SK-N-SH (cell line): ENCODE measurements at regions not wholly inside any gene's neighbourhood (a gene's known extent, or its start where the extent isn't known, plus 50 kb on each side); places are given as distances from the start of the nearest gene placed in this dataset.

ENCODE experiments used
- CTCF ChIA-PET: fragments of 300-600, 350-600 bp; formaldehyde crosslinking; extraction: SDS; loops from one replicate; lab custom pipeline; 2021; lab: Yijun Ruan, JAX
- POLR2A ChIA-PET: fragments of 350-600 bp; sonication (Branson Sonifier 250); formaldehyde crosslinking; extraction: SDS; loops from one replicate; lab custom pipeline; 2020; ENCODE audit warnings: antibody characterized with exemption, inconsistent platforms; lab: Yijun Ruan, JAX
- DNase-seq: peaks from one replicate; pipeline ENCODE4 v3.0.0; 2012
- H2AFZ ChIP-seq: fragments of 200-600 bp; sonication (generic); 2 replicates; pipeline ENCODE4 v1.8.1; 2016; ENCODE audit warnings: antibody characterized with exemption, mild to moderate bottlenecking, low read depth
- H3F3A ChIP-seq: fragments of 200-600 bp; sonication (generic); replicated peaks from 2 replicates; pipeline ENCODE3; 2016; ENCODE audit warnings: antibody characterized with exemption, mild to moderate bottlenecking; ENCODE audit not compliant: insufficient read depth
- H3K27ac ChIP-seq, 2 experiments: fragments of 200-500 bp in 1 of 2; fragments of 200-600 bp in 1 of 2; sonication (Bioruptor generic) in 1 of 2; sonication (generic), shearing (Covaris generic) in 1 of 2; 2 replicates each; pipeline versions ENCODE4 v1.5.1 to v1.6.1; 2014 to 2016; ENCODE audit warnings: low read depth in 2 of 2, inconsistent platforms in 1 of 2, low read length in 1 of 2, mild to moderate bottlenecking in 1 of 2, mixed read lengths in 1 of 2
- H3K27me3 ChIP-seq: fragments of 200-600 bp; sonication (generic), shearing (Covaris generic); 2 replicates; pipeline ENCODE4 v1.6.1; 2016; ENCODE audit warnings: mixed run types; ENCODE audit not compliant: insufficient read depth
- H3K36me3 ChIP-seq, 2 experiments: fragments of 200-500 bp in 1 of 2; fragments of 200-600 bp in 1 of 2; sonication (Bioruptor generic) in 1 of 2; sonication (generic) in 1 of 2; replicated peaks in 1 of 2; 2 replicates each; pipeline versions ENCODE3 to v1.5.1; 2014 to 2016; ENCODE audit warnings: low read length in 1 of 2, mild to moderate bottlenecking in 1 of 2; ENCODE audit not compliant: insufficient read depth in 2 of 2, control insufficient read depth in 1 of 2
- H3K4me1 ChIP-seq, 2 experiments: fragments of 200-500 bp in 1 of 2; fragments of 200-600 bp in 1 of 2; sonication (Bioruptor generic) in 1 of 2; sonication (generic), shearing (Covaris generic) in 1 of 2; 2 replicates each; pipeline versions ENCODE4 v1.5.1 to v1.6.1; 2014 to 2016; ENCODE audit warnings: low read depth in 1 of 2, low read length in 1 of 2, mixed run types in 1 of 2; ENCODE audit not compliant: insufficient read depth in 2 of 2, control insufficient read depth in 1 of 2
- H3K4me2 ChIP-seq: fragments of 200-600 bp; sonication (generic), shearing (Covaris generic); 2 replicates; pipeline ENCODE4 v1.6.1; 2017; ENCODE audit warnings: mixed run types
- H3K4me3 ChIP-seq, 2 experiments: fragments of 200-500 bp in 1 of 2; fragments of 200-600 bp in 1 of 2; sonication (Bioruptor generic) in 1 of 2; sonication (generic), shearing (Covaris generic) in 1 of 2; 2 replicates each; pipeline versions ENCODE4 v1.5.1 to v1.8.1; 2014 to 2016; ENCODE audit warnings: low read depth in 2 of 2, inconsistent platforms in 1 of 2, low read length in 1 of 2, mild to moderate bottlenecking in 1 of 2, mixed read lengths in 1 of 2, moderate library complexity in 1 of 2
- H3K79me2 ChIP-seq: fragments of 200-600 bp; sonication (generic); 2 replicates; pipeline ENCODE4 v1.8.1; 2017; ENCODE audit warnings: mild to moderate bottlenecking; ENCODE audit not compliant: insufficient read depth
- H3K9ac ChIP-seq: fragments of 200-600 bp; sonication (generic); 2 replicates; pipeline ENCODE4 v1.6.1; 2017; ENCODE audit warnings: mixed run types
- H3K9me2 ChIP-seq: fragments of 200-600 bp; sonication (generic); 2 replicates; pipeline ENCODE4 v1.6.1; 2017; ENCODE audit warnings: mixed run types
- H3K9me3 ChIP-seq: fragments of 200-600 bp; sonication (generic); 2 replicates; pipeline ENCODE4 v1.6.1; 2017; ENCODE audit warnings: mixed run types, mild to moderate bottlenecking, moderate library complexity
- H4K20me1 ChIP-seq: fragments of 200-600 bp; sonication (generic); 2 replicates; pipeline ENCODE4 v1.6.1; 2017; ENCODE audit warnings: mild to moderate bottlenecking, mixed run types; ENCODE audit not compliant: insufficient read depth
- ELF1 ChIP-seq: IDR thresholded peaks from 2 replicates; pipeline ENCODE4 v1.4.0; 2012
- EZH2phosphoT487 ChIP-seq: fragments of 200-600 bp; sonication (generic); IDR thresholded peaks from 2 replicates; pipeline ENCODE4 v1.6.1; 2017; ENCODE audit warnings: low read depth, mixed run types, mild to moderate bottlenecking, antibody characterized with exemption, moderate library complexity, borderline replicate concordance
- FOSL2 ChIP-seq: IDR thresholded peaks from 2 replicates; pipeline ENCODE4 v1.4.0; 2012; ENCODE audit warnings: low read depth, mild to moderate bottlenecking, moderate library complexity, borderline replicate concordance
- FOXJ3 ChIP-seq: sonication (generic); formaldehyde crosslinking; IDR thresholded peaks from 2 replicates; pipeline ENCODE4 v1.5.1; 2020; ENCODE audit warnings: mild to moderate bottlenecking, missing genetic modification reagents
- GABPA ChIP-seq: IDR thresholded peaks from 2 replicates; pipeline ENCODE4 v1.4.0; 2012; ENCODE audit warnings: low read depth, mild to moderate bottlenecking
- GATA2 ChIP-seq: sonication (generic); formaldehyde crosslinking; IDR thresholded peaks from 2 replicates; pipeline ENCODE4 v1.5.0; 2020; ENCODE audit warnings: mild to moderate bottlenecking, missing genetic modification reagents
- JUND ChIP-seq: IDR thresholded peaks from 2 replicates; pipeline ENCODE4 v1.4.0; 2012
- MAX ChIP-seq: IDR thresholded peaks from 2 replicates; pipeline ENCODE4 v1.4.0; 2012; ENCODE audit warnings: low read depth
- NFIC ChIP-seq: IDR thresholded peaks from 2 replicates; pipeline ENCODE4 v1.4.0; 2012; ENCODE audit warnings: borderline replicate concordance
- NRF1 ChIP-seq: IDR thresholded peaks from 2 replicates; pipeline ENCODE4 v1.6.1; 2012; ENCODE audit warnings: low read depth, mild to moderate bottlenecking, low read length
- PBX3 ChIP-seq: IDR thresholded peaks from 2 replicates; pipeline ENCODE4; 2012
- POLR2AphosphoS5 ChIP-seq: IDR thresholded peaks from 2 replicates; pipeline ENCODE4 v1.6.1; 2012; ENCODE audit warnings: low read depth, low read length
- RAD21 ChIP-seq: IDR thresholded peaks from 2 replicates; pipeline ENCODE4 v1.6.1; 2012; ENCODE audit warnings: mild to moderate bottlenecking, low read length
- REST ChIP-seq: IDR thresholded peaks from 2 replicates; pipeline ENCODE4 v1.6.1; 2012; ENCODE audit warnings: mild to moderate bottlenecking, low read depth, low read length, moderate library complexity
- RFX5 ChIP-seq: IDR thresholded peaks from 2 replicates; pipeline ENCODE4 v1.6.1; 2012; ENCODE audit warnings: mild to moderate bottlenecking, improper control_type of control experiment, low read length
- SIN3A ChIP-seq: IDR thresholded peaks from 2 replicates; pipeline ENCODE4 v1.6.1; 2012; ENCODE audit warnings: low read depth, mild to moderate bottlenecking, low read length, moderate library complexity, borderline replicate concordance
- TAF1 ChIP-seq: IDR thresholded peaks from 2 replicates; pipeline ENCODE4 v1.6.1; 2012; ENCODE audit warnings: low read depth, mild to moderate bottlenecking, low read length, moderate library complexity, borderline replicate concordance
- TEAD4 ChIP-seq: IDR thresholded peaks from 2 replicates; pipeline ENCODE4 v1.4.0; 2012; ENCODE audit warnings: mild to moderate bottlenecking, borderline replicate concordance; ENCODE audit not compliant: insufficient read depth
- USF2 ChIP-seq: fragments of 150-350 bp; IDR thresholded peaks from 2 replicates; pipeline ENCODE4 v1.6.1; 2017; ENCODE audit warnings: antibody characterized with exemption, low read length, low read depth, borderline replicate concordance
- WGBS: methylation state at CpG from one replicate; pipeline ENCODE4 v1.1.6; 2017; ENCODE audit warnings: low lambda C conversion rate; 5-methylcytosine and 5-hydroxymethylcytosine counted together
- TF ChIP-seq, protein P1 (sequence below): fragments of 200-600 bp; sonication (generic); IDR thresholded peaks from 2 replicates; pipeline ENCODE4 v1.6.1; 2017; ENCODE audit warnings: antibody characterized with exemption, mild to moderate bottlenecking, moderate library complexity
- TF ChIP-seq, protein P2 (sequence below): IDR thresholded peaks from 2 replicates; pipeline ENCODE4 v1.4.0; 2012; ENCODE audit warnings: low read depth, borderline replicate concordance

GRCh38 chr3:30206051-30206450 is 400.4 kb upstream of the TGFBR2 start:
- Histone ChIP-seq H3K4me3 (no peak overlapping the region), H4K20me1 (no peaks in the 10 kb centered on the region), H3K36me3 (no peaks in the 10 kb centered on the region), H3K9me2 (no peaks in the 10 kb centered on the region), H3K4me2 (no peak overlapping the region), H3K4me1 (no peaks in the 10 kb centered on the region), H2AFZ (no peak overlapping the region), H3F3A (no peaks in the 10 kb centered on the region), H3K27me3 (no peaks in the 10 kb centered on the region), H3K9me3 (no peaks in the 10 kb centered on the region), H3K27ac (no peak overlapping the region), H3K9ac (no peak overlapping the region), H3K79me2 (no peaks in the 10 kb centered on the region)
- no peak for DNase-seq
- ChIA-PET POLR2A (no interaction called here), CTCF (interaction anchor here (0.7 to 2.9 kb wide), 7 partner anchors 9 to 488 kb away, joined by 3 to 17 read pairs (median 4); no protein-coding TSS in a partner anchor)
- 58% methylated on average over 1 of the region's 1 CpG for WGBS
- TF ChIP-seq NRF1 (no peak), ELF1 (no peak), PBX3 (no peak), USF2 (no peak), EZH2phosphoT487 (no peak), NFIC (no peak), POLR2AphosphoS5 (no peak), SIN3A (no peak), GATA2 (CRISPR knock-in tag) (no peak), MAX (no peak), RAD21 (no peak), JUND (no peak), TEAD4 (no peak), TAF1 (no peak)
- TF ChIP-seq, protein P1, sequence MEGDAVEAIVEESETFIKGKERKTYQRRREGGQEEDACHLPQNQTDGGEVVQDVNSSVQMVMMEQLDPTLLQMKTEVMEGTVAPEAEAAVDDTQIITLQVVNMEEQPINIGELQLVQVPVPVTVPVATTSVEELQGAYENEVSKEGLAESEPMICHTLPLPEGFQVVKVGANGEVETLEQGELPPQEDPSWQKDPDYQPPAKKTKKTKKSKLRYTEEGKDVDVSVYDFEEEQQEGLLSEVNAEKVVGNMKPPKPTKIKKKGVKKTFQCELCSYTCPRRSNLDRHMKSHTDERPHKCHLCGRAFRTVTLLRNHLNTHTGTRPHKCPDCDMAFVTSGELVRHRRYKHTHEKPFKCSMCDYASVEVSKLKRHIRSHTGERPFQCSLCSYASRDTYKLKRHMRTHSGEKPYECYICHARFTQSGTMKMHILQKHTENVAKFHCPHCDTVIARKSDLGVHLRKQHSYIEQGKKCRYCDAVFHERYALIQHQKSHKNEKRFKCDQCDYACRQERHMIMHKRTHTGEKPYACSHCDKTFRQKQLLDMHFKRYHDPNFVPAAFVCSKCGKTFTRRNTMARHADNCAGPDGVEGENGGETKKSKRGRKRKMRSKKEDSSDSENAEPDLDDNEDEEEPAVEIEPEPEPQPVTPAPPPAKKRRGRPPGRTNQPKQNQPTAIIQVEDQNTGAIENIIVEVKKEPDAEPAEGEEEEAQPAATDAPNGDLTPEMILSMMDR: no peak

GRCh38 chr3:30221619-30222018 is 384.8 kb upstream of the TGFBR2 start:
- H3K27ac ChIP-seq: no peak overlapping the region
- CTCF ChIA-PET: interaction anchor here (1.1 kb wide), 1 partner anchor 15 kb away, joined by 3 read pairs; no protein-coding TSS in a partner anchor
- POLR2A ChIA-PET: no interaction called here
- TF ChIP-seq FOSL2 (no peak), NFIC (0 out of 2 replicates have a peak, but pooled peaks have one; percentile 30), REST (no peak), GABPA (no peak), FOXJ3 (no peak), SIN3A (no peak), JUND (peak; percentile 40), RFX5 (no peak)
- TF ChIP-seq, protein P2, sequence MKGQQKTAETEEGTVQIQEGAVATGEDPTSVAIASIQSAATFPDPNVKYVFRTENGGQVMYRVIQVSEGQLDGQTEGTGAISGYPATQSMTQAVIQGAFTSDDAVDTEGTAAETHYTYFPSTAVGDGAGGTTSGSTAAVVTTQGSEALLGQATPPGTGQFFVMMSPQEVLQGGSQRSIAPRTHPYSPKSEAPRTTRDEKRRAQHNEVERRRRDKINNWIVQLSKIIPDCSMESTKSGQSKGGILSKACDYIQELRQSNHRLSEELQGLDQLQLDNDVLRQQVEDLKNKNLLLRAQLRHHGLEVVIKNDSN: no peak

More at GRCh38 chr3:30221619-30222018, 384.8 kb upstream of the TGFBR2 start:
- no peak overlapping the region for H3K4me2 ChIP-seq
- H3K4me3 ChIP-seq: no peak overlapping the region
- H3K4me1 ChIP-seq: peaks cover 0 to 3% of the 10 kb centered on the region in 2 experiments; a peak in 3 of 4 replicates
- no peaks in the 10 kb centered on the region for H3K27me3 ChIP-seq
- H2AFZ ChIP-seq: no peak overlapping the region
- H3F3A ChIP-seq: peaks cover 5% of the 10 kb centered on the region
- DNase-seq: no peak
- no peaks in the 10 kb centered on the region for H4K20me1 ChIP-seq
- H3K9ac ChIP-seq: no peak overlapping the region
- no peaks in the 10 kb centered on the region for H3K79me2 ChIP-seq
- no peaks in the 10 kb centered on the region for H3K9me2 ChIP-seq
- H3K9me3 ChIP-seq: no peaks in the 10 kb centered on the region
- 74% methylated on average over 3 of the region's 3 CpGs for WGBS
- H3K36me3 ChIP-seq: no peaks in the 10 kb centered on the region
